ENCODE measurements at regions not wholly inside any gene's neighbourhood (a gene's known extent, or its start where the extent isn't known, plus 50 kb on each side); places are given as distances from the start of the nearest gene placed in this dataset.

GRCh38 chr7:8965177-8965576, 531.8 kb downstream of the NXPH1 start:
- Histone ChIP-seq H2AFZ (ENCODE audit: low read length) (no peak overlapping the region), H3K4me3 (ENCODE audit: low read length) (no peak overlapping the region), H3K79me2 (ENCODE audit: low read length) (no peaks in the 10 kb centered on the region), H4K20me1 (ENCODE audit: insufficient read depth, low read length) (no peaks in the 10 kb centered on the region), H3K27ac (ENCODE audit: low read length) (no peak overlapping the region), H3F3A (ENCODE audit: insufficient read depth, low read length) (peaks cover 9% of the 10 kb centered on the region; the same call in 1 of the 2 replicates), H3K27me3 (replicated peaks; ENCODE audit: insufficient read depth, low read length) (no peaks in the 10 kb centered on the region), H3K4me2 (ENCODE audit: low read depth, low read length) (no peak overlapping the region), H3K9ac (ENCODE audit: low read length) (no peak overlapping the region), H3K4me1 (ENCODE audit: low read length) (peaks cover 23% of the 10 kb centered on the region), H3K9me3 (replicated peaks; ENCODE audit: insufficient read depth, low read length) (no peaks in the 10 kb centered on the region), H3K36me3 (replicated peaks; ENCODE audit: insufficient read depth, low read length) (no peaks in the 10 kb centered on the region), H3K9me2 (replicated peaks; ENCODE audit: insufficient read depth, low read length) (no peaks in the 10 kb centered on the region)
- no peak for TF ChIP-seq EZH2 (optimal IDR thresholded peaks at IDR 0.05; ENCODE audit: low read depth, low read length)
- no peak for TF ChIP-seq EZH2phosphoT487 (IDR thresholded peaks at IDR 0.05; ENCODE audit: low read length)
- TF ChIP-seq CTCF (IDR thresholded peaks at IDR 0.05; ENCODE audit: low read length): no peak
- DNase-seq: no peak

- no peaks in the 10 kb centered on the region for H3K27me3 ChIP-seq (replicated peaks; ENCODE audit: insufficient read depth, low read length)
- TF ChIP-seq EZH2 (optimal IDR thresholded peaks at IDR 0.05; ENCODE audit: low read depth, low read length) (no peak), CTCF (IDR thresholded peaks at IDR 0.05; ENCODE audit: low read length) (no peak), EZH2phosphoT487 (IDR thresholded peaks at IDR 0.05; ENCODE audit: low read length) (no peak)
Measured at GRCh38 chr7:8973601-8974000, 540.2 kb downstream of the NXPH1 start.

GRCh38 chr7:8975681-8976080, 542.3 kb downstream of the NXPH1 start:
- Histone ChIP-seq H3K4me2 (ENCODE audit: low read depth, low read length) (no peak overlapping the region), H3K27me3 (replicated peaks; ENCODE audit: insufficient read depth, low read length) (no peaks in the 10 kb centered on the region), H2AFZ (ENCODE audit: low read length) (no peak overlapping the region), H3K9ac (ENCODE audit: low read length) (no peak overlapping the region), H3K4me3 (ENCODE audit: low read length) (no peak overlapping the region), H3K9me2 (replicated peaks; ENCODE audit: insufficient read depth, low read length) (no peaks in the 10 kb centered on the region), H3K79me2 (ENCODE audit: low read length) (no peaks in the 10 kb centered on the region), H3K4me1 (ENCODE audit: low read length) (no peaks in the 10 kb centered on the region), H3K36me3 (replicated peaks; ENCODE audit: insufficient read depth, low read length) (no peaks in the 10 kb centered on the region), H3K9me3 (replicated peaks; ENCODE audit: insufficient read depth, low read length) (no peaks in the 10 kb centered on the region), H3F3A (ENCODE audit: insufficient read depth, low read length) (no peaks in the 10 kb centered on the region), H3K27ac (ENCODE audit: low read length) (no peak overlapping the region), H4K20me1 (ENCODE audit: insufficient read depth, low read length) (no peaks in the 10 kb centered on the region)
- no peak for DNase-seq
- TF ChIP-seq EZH2 (optimal IDR thresholded peaks at IDR 0.05; ENCODE audit: low read depth, low read length) (no peak), CTCF (IDR thresholded peaks at IDR 0.05; ENCODE audit: low read length) (no peak)

More at GRCh38 chr7:8973601-8974000, 540.2 kb downstream of the NXPH1 start:
- Histone ChIP-seq H3K27ac (ENCODE audit: low read length) (no peak overlapping the region), H3K36me3 (replicated peaks; ENCODE audit: insufficient read depth, low read length) (no peaks in the 10 kb centered on the region), H4K20me1 (ENCODE audit: insufficient read depth, low read length) (no peaks in the 10 kb centered on the region), H3K4me2 (ENCODE audit: low read depth, low read length) (no peak overlapping the region), H3K9ac (ENCODE audit: low read length) (no peak overlapping the region), H3K4me1 (ENCODE audit: low read length) (peaks cover 9% of the 10 kb centered on the region), H3F3A (ENCODE audit: insufficient read depth, low read length) (no peaks in the 10 kb centered on the region), H2AFZ (ENCODE audit: low read length) (no peak overlapping the region), H3K9me2 (replicated peaks; ENCODE audit: insufficient read depth, low read length) (no peaks in the 10 kb centered on the region), H3K4me3 (ENCODE audit: low read length) (no peak overlapping the region), H3K9me3 (replicated peaks; ENCODE audit: insufficient read depth, low read length) (no peaks in the 10 kb centered on the region), H3K79me2 (ENCODE audit: low read length) (no peaks in the 10 kb centered on the region)
- no peak for DNase-seq

All from MM.1S (cell line).